Right lobe of liver (tissue), 6 donors: ENCODE measurements at regions not wholly inside any gene's neighbourhood (a gene's known extent, or its start where the extent isn't known, plus 50 kb on each side); places are given as distances from the start of the nearest gene placed in this dataset.

Source experiments
- ATAC-seq, 4 donors: fragments of 200-7000 bp; cut with Tn5 transposase; one replicate each; pipeline ENCODE4 v1.9.1; 2020; ENCODE audit warnings: mild to moderate bottlenecking in 4 of 4, moderate library complexity in 4 of 4
- DNase-seq, 3 donors: peaks; one replicate each; pipeline ENCODE4 v3.0.0-alpha.2; 2020
- H3K27ac ChIP-seq, 3 donors: fragments of 200-600 bp; one replicate each; pipeline ENCODE4 v1.8.0; 2022
- H3K27me3 ChIP-seq, 2 donors: fragments of 200-600 bp; one replicate each; pipeline ENCODE4 v1.8.0; 2022
- H3K36me3 ChIP-seq, 4 donors: fragments of 200-600 bp; sonication (generic) in 1 of 4; one replicate each; pipeline versions ENCODE4 v1.5.1 to v1.8.0; 2017 to 2022; ENCODE audit warnings: control low read depth in 1 of 4
- H3K4me1 ChIP-seq, 4 donors: fragments of 200-600 bp; sonication (generic) in 1 of 4; one replicate each; pipeline versions ENCODE4 v1.5.1 to v1.8.0; 2017 to 2022; ENCODE audit warnings: control low read depth in 1 of 4
- H3K4me3 ChIP-seq, 3 donors: fragments of 200-600 bp; one replicate each; pipeline ENCODE4 v1.8.0; 2022
- H3K9me3 ChIP-seq, 4 donors: fragments of 200-600 bp; sonication (generic) in 1 of 4; one replicate each; pipeline versions ENCODE4 v1.5.1 to v1.8.0; 2017 to 2022; ENCODE audit warnings: control low read depth in 1 of 4
- POLR2A ChIP-seq: fragments of 450-650 bp; IDR thresholded peaks from one replicate; pipeline ENCODE4 v1.6.1; 2017; ENCODE audit warnings: antibody characterized with exemption, mild to moderate bottlenecking
- WGBS: methylation state at CpG from one replicate; pipeline ENCODE4 v1.1.6; 2018; ENCODE audit warnings: low coverage, low lambda C conversion rate; ENCODE audit not compliant: insufficient coverage; ENCODE audit errors: missing lambda C conversion rate; 5-methylcytosine and 5-hydroxymethylcytosine counted together
- intact Hi-C, 2 donors: fragments of 100-400 bp; cut with DNase I; formaldehyde crosslinking; loops; one replicate each; pipeline versions ENCODE4 v1.11.2 to v1.14.1; 2022
- TF ChIP-seq, protein P1 (sequence below), 4 donors: fragments of 200-600 bp in 3 of 4; fragments of 450-650 bp in 1 of 4; IDR thresholded peaks; one replicate each; pipeline versions ENCODE4 v1.5.1 to v1.8.0; 2016 to 2022; ENCODE audit warnings: antibody characterized with exemption in 4 of 4, mild to moderate bottlenecking in 2 of 4
- donor health status: DM: no; HTN: yes; CAD: no.
- donor health status: DM: no; HTN: no; CAD: no.
- donor health status: DM: no; HTN: no; CAD: no.
- donor health status: DM: no; HTN: yes; CAD: no.
- donor health status: DM: no; HTN: yes; CAD: no.

- Histone ChIP-seq H3K36me3 (no peaks in the 10 kb centered on the region), H3K4me1 (no peaks in the 10 kb centered on the region), H3K4me3 (no peak overlapping the region), H3K27ac (no peak overlapping the region), H3K9me3 (no peaks in the 10 kb centered on the region), H3K27me3 (no peaks in the 10 kb centered on the region)
- no peak for TF ChIP-seq POLR2A
- TF ChIP-seq, protein P1, sequence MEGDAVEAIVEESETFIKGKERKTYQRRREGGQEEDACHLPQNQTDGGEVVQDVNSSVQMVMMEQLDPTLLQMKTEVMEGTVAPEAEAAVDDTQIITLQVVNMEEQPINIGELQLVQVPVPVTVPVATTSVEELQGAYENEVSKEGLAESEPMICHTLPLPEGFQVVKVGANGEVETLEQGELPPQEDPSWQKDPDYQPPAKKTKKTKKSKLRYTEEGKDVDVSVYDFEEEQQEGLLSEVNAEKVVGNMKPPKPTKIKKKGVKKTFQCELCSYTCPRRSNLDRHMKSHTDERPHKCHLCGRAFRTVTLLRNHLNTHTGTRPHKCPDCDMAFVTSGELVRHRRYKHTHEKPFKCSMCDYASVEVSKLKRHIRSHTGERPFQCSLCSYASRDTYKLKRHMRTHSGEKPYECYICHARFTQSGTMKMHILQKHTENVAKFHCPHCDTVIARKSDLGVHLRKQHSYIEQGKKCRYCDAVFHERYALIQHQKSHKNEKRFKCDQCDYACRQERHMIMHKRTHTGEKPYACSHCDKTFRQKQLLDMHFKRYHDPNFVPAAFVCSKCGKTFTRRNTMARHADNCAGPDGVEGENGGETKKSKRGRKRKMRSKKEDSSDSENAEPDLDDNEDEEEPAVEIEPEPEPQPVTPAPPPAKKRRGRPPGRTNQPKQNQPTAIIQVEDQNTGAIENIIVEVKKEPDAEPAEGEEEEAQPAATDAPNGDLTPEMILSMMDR (IDR thresholded peaks at IDR 0.05): no peak
- intact Hi-C loops: no loop called here
- WGBS: 77% methylated on average over 4 of the region's 4 CpGs
- DNase-seq (no peak), ATAC-seq (no peak)
These were observed 122.2 kb upstream of the ARG1 start for GRCh38 chr6:131450861-131451260.

- intact Hi-C loops: no loop called here
- no peaks in the 10 kb centered on the region for H3K27me3 ChIP-seq
- no peak overlapping the region for H3K4me3 ChIP-seq
- no peak for TF ChIP-seq POLR2A
- TF ChIP-seq, protein P1 (IDR thresholded peaks at IDR 0.05): no peak
- no peak for ATAC-seq
- no peak overlapping the region for H3K27ac ChIP-seq
- H3K9me3 ChIP-seq: no peaks in the 10 kb centered on the region
- DNase-seq: no peak
- no peaks in the 10 kb centered on the region for H3K36me3 ChIP-seq
- WGBS: 68% methylated on average over 3 of the region's 4 CpGs
- H3K4me1 ChIP-seq: no peaks in the 10 kb centered on the region
These were observed 121.5 kb upstream of the ARG1 start for GRCh38 chr6:131451321-131452144.

DNA sequence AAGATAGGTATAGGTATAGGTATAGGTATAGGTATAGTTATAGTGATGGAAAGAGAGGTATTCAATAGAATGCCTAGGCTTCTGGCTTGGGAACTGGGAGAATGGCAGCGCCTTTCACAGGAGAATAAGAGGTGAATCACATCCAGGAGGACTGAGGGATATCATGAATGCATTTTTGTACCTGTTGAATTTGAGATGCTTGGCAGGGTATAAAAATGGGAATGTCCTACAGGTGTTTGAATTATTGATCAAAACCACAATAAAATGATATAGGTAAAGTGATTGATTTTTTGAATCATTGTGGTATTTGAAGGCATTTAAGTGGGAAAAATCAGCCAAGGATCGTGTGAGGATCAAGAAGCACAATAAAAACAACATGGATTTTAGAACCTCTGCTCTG lies 119.2 kb upstream of the ARG1 start:
- intact Hi-C loops: no loop called here
- TF ChIP-seq, protein P1 (IDR thresholded peaks at IDR 0.05): no peak
- no peak for TF ChIP-seq POLR2A
- Histone ChIP-seq H3K4me3 (no peak overlapping the region), H3K36me3 (no peaks in the 10 kb centered on the region), H3K27ac (no peak overlapping the region), H3K9me3 (no peaks in the 10 kb centered on the region), H3K27me3 (no peaks in the 10 kb centered on the region), H3K4me1 (no peaks in the 10 kb centered on the region)
- 25% methylated on average over 2 of the region's 2 CpGs for WGBS
- ATAC-seq (no peak), DNase-seq (no peak)

GRCh38 chr6:131456565-131456964 lies 116.5 kb upstream of the ARG1 start:
- TF ChIP-seq, protein P1 (IDR thresholded peaks at IDR 0.05): no peak
- TF ChIP-seq POLR2A: no peak
- Histone ChIP-seq H3K4me1 (no peaks in the 10 kb centered on the region), H3K27me3 (no peaks in the 10 kb centered on the region), H3K9me3 (no peaks in the 10 kb centered on the region), H3K36me3 (no peaks in the 10 kb centered on the region), H3K4me3 (no peak overlapping the region), H3K27ac (no peak overlapping the region)
- DNase-seq (no peak), ATAC-seq (no peak)
- intact Hi-C loops: no loop called here
- 41% methylated on average over 4 of the region's 5 CpGs for WGBS
